SU-DHL-6 (cell line): ENCODE measurements at regions not wholly inside any gene's neighbourhood (a gene's known extent, or its start where the extent isn't known, plus 50 kb on each side); places are given as distances from the start of the nearest gene placed in this dataset.

Experiments used
- H2AFZ ChIP-seq: fragments of 200-600 bp; sonication (generic); 2 replicates; pipeline ENCODE4 v1.6.1; 2014; ENCODE audit warnings: low read depth, mild to moderate bottlenecking, moderate library complexity, mixed read lengths, antibody characterized with exemption, low read length; ENCODE audit not compliant: severe bottlenecking
- H3F3A ChIP-seq: fragments of 200-600 bp; shearing (Covaris generic); 2 replicates; pipeline ENCODE4 v1.6.0; 2016; ENCODE audit warnings: antibody characterized with exemption, mild to moderate bottlenecking; ENCODE audit not compliant: insufficient read depth
- H3K27ac ChIP-seq: fragments of 200-600 bp; sonication (generic); 2 replicates; pipeline ENCODE4 v1.5.1; 2016; ENCODE audit warnings: low read depth, mild to moderate bottlenecking, low read length, moderate library complexity, mixed read lengths
- H3K27me3 ChIP-seq: fragments of 200-600 bp; sonication (generic), shearing (Covaris generic); 2 replicates; pipeline ENCODE4 v1.6.0; 2014; ENCODE audit warnings: mild to moderate bottlenecking, low read length
- H3K36me3 ChIP-seq: fragments of 200-600 bp; sonication (generic); 2 replicates; pipeline ENCODE4 v1.6.1; 2014; ENCODE audit warnings: mild to moderate bottlenecking, low read length, mixed read lengths
- H3K4me2 ChIP-seq: fragments of 300-600, 200-600 bp; shearing (Covaris generic), sonication (generic); 2 replicates; pipeline ENCODE4 v1.6.0; 2014; ENCODE audit warnings: low read length, low read depth, mild to moderate bottlenecking; ENCODE audit not compliant: poor library complexity, severe bottlenecking
- H3K4me3 ChIP-seq: fragments of 200-600 bp; sonication (generic); 2 replicates; pipeline ENCODE4 v1.5.1; 2014; ENCODE audit warnings: antibody characterized with exemption, low read length, mild to moderate bottlenecking, mixed read lengths; ENCODE audit not compliant: insufficient read depth, poor library complexity, severe bottlenecking
- H3K79me2 ChIP-seq: fragments of 200-600 bp; sonication (generic); 2 replicates; pipeline ENCODE4 v1.6.1; 2014; ENCODE audit warnings: mild to moderate bottlenecking, low read length, moderate library complexity; ENCODE audit not compliant: insufficient read depth
- H3K9ac ChIP-seq: fragments of 200-600 bp; sonication (generic); 2 replicates; pipeline ENCODE4 v1.7.0; 2014; ENCODE audit warnings: mild to moderate bottlenecking, low read length
- H3K9me2 ChIP-seq: fragments of 200-600 bp; sonication (generic); replicated peaks from 2 replicates; pipeline ENCODE4 v1.6.1; 2014; ENCODE audit warnings: low read length; ENCODE audit not compliant: insufficient read depth
- H3K9me3 ChIP-seq: fragments of 200-600 bp; sonication (generic); 2 replicates; pipeline ENCODE4 v1.6.1; 2014; ENCODE audit warnings: low read length, mixed read lengths; ENCODE audit not compliant: insufficient read depth
- H4K20me1 ChIP-seq: fragments of 200-600 bp; sonication (generic); 2 replicates; pipeline ENCODE4 v1.6.1; 2014; ENCODE audit warnings: low read depth, mild to moderate bottlenecking, antibody characterized with exemption, low read length, moderate library complexity, mixed read lengths
- CTCF ChIP-seq: fragments of 200-600 bp; sonication (generic); IDR thresholded peaks from one replicate; pipeline ENCODE4 v1.5.1; 2017; ENCODE audit warnings: antibody characterized with exemption, mild to moderate bottlenecking, low read length, moderate library complexity; ENCODE audit not compliant: insufficient read depth, poor library complexity, severe bottlenecking
- EZH2phosphoT487 ChIP-seq: fragments of 200-600 bp; sonication (generic), shearing (Covaris generic); conservative IDR thresholded peaks from 2 replicates; pipeline ENCODE4 v1.6.1; 2018; ENCODE audit warnings: mild to moderate bottlenecking, antibody characterized with exemption, low read length, moderate library complexity, mixed read lengths

GRCh38 chr14:44384093-44384492 lies 123.0 kb downstream of the FSCB start:
- Histone ChIP-seq H3K27ac (no peak overlapping the region), H3K79me2 (no peaks in the 10 kb centered on the region), H3K9me3 (no peaks in the 10 kb centered on the region), H3K36me3 (no peaks in the 10 kb centered on the region), H2AFZ (no peak overlapping the region), H3K4me3 (no peak overlapping the region), H3K4me2 (no peak overlapping the region), H3K9me2 (no peaks in the 10 kb centered on the region), H3K27me3 (no peaks in the 10 kb centered on the region), H4K20me1 (no peaks in the 10 kb centered on the region), H3F3A (no peaks in the 10 kb centered on the region), H3K9ac (no peak overlapping the region)
- TF ChIP-seq CTCF, result no peak

- no peak overlapping the region for H2AFZ ChIP-seq
- H3K36me3 ChIP-seq, result no peaks in the 10 kb centered on the region
- no peak overlapping the region for H3K27ac ChIP-seq
- H3K9me2 ChIP-seq, result no peaks in the 10 kb centered on the region
- H3K27me3 ChIP-seq, result no peaks in the 10 kb centered on the region
- H3F3A ChIP-seq, result no peaks in the 10 kb centered on the region
- no peaks in the 10 kb centered on the region for H3K79me2 ChIP-seq
- no peak for TF ChIP-seq CTCF
- no peak for TF ChIP-seq EZH2phosphoT487
- H4K20me1 ChIP-seq, result no peaks in the 10 kb centered on the region
- H3K4me2 ChIP-seq, result no peak overlapping the region
- no peak overlapping the region for H3K4me3 ChIP-seq
- no peak overlapping the region for H3K9ac ChIP-seq
- H3K9me3 ChIP-seq, result no peaks in the 10 kb centered on the region
Measured at GRCh38 chr14:44383636-44384035, 123.4 kb downstream of the FSCB start.

GRCh38 chr14:44379292-44379977 lies 127.6 kb downstream of the FSCB start:
- Histone ChIP-seq H3K9me3 (peaks cover 23% of the 10 kb centered on the region), H4K20me1 (no peaks in the 10 kb centered on the region), H3K9me2 (no peaks in the 10 kb centered on the region), H3K4me2 (no peak overlapping the region), H3K27me3 (no peaks in the 10 kb centered on the region), H3K4me3 (no peak overlapping the region), H3F3A (no peaks in the 10 kb centered on the region), H3K27ac (no peak overlapping the region), H2AFZ (no peak overlapping the region), H3K9ac (no peak overlapping the region), H3K79me2 (no peaks in the 10 kb centered on the region), H3K36me3 (peaks cover 3% of the 10 kb centered on the region; the same call in 1 of the 2 replicates)
- no peak for TF ChIP-seq EZH2phosphoT487
- TF ChIP-seq CTCF, result no peak
